NCI-H526 treated with DMSO at 0.1 percent for 48 hours (cell line): ENCODE measurements at regions not wholly inside any gene's neighbourhood (a gene's known extent, or its start where the extent isn't known, plus 50 kb on each side); places are given as distances from the start of the nearest gene placed in this dataset.

Experiments
- DNase-seq: peaks from one replicate; lab custom pipeline; 2025; lab: John Stamatoyannopoulos, UW

- no peak for DNase-seq
These were observed 193.7 kb downstream of the ERMARD start for GRCh38 chr6:169945117-169945516.

GRCh38 chr6:169944415-169944814 lies 193.0 kb downstream of the ERMARD start:
- no peak for DNase-seq

GRCh38 chr6:169944061-169944337 lies 192.6 kb downstream of the ERMARD start:
- DNase-seq, result no peak

- no peak for DNase-seq
These were observed 192.0 kb downstream of the ERMARD start for GRCh38 chr6:169943241-169944060.

GRCh38 chr6:169942173-169942572 lies 190.8 kb downstream of the ERMARD start:
- no peak for DNase-seq

GRCh38 chr6:169940481-169941271 lies 189.3 kb downstream of the ERMARD start:
- no peak for DNase-seq

- no peak for DNase-seq
These were observed 188.2 kb downstream of the ERMARD start for GRCh38 chr6:169939554-169940164.

GRCh38 chr6:169938731-169939130 lies 187.3 kb downstream of the ERMARD start:
- no peak for DNase-seq

- DNase-seq, result no peak
These were observed 186.9 kb downstream of the ERMARD start for GRCh38 chr6:169938262-169938701.

GRCh38 chr6:169937389-169938261 lies 186.2 kb downstream of the ERMARD start:
- DNase-seq, result no peak

GRCh38 chr6:169936355-169936975 lies 185.0 kb downstream of the ERMARD start:
- DNase-seq, result no peak

- no peak for DNase-seq
These were observed 184.4 kb downstream of the ERMARD start for GRCh38 chr6:169935861-169936260.

GRCh38 chr6:169935348-169935718 lies 183.9 kb downstream of the ERMARD start:
- DNase-seq, result no peak

- DNase-seq, result no peak
These were observed 183.4 kb downstream of the ERMARD start for GRCh38 chr6:169934699-169935347.

- DNase-seq, result no peak
These were observed 182.6 kb downstream of the ERMARD start for GRCh38 chr6:169933839-169934698.

- no peak for DNase-seq
These were observed 181.9 kb downstream of the ERMARD start for GRCh38 chr6:169933251-169933821.

- no peak for DNase-seq
These were observed 181.1 kb downstream of the ERMARD start for GRCh38 chr6:169932491-169932890.

- DNase-seq, result no peak
These were observed 179.8 kb downstream of the ERMARD start for GRCh38 chr6:169931261-169931660.

GRCh38 chr6:169930799-169931198 lies 179.4 kb downstream of the ERMARD start:
- DNase-seq, result no peak

GRCh38 chr6:169927711-169928110 lies 176.3 kb downstream of the ERMARD start:
- DNase-seq, result no peak
